A549 (cell line): ENCODE measurements at regions not wholly inside any gene's neighbourhood (a gene's known extent, or its start where the extent isn't known, plus 50 kb on each side); places are given as distances from the start of the nearest gene placed in this dataset.

Source experiments
- ATAC-seq, 2 experiments: fragments of 200-7000 bp in 1 of 2; fragments of >200 bp in 1 of 2; cut with Nextera tagmentation in 1 of 2; cut with Tn5 transposase in 1 of 2; 3 replicates each; pipeline versions ENCODE4 v1.8.0 to v1.9.1; 2018 to 2020; ENCODE audit warnings: mild to moderate bottlenecking in 1 of 2, moderate library complexity in 1 of 2
- CTCF ChIA-PET: fragments of 300-600 bp; sonication (Branson Sonifier 250); formaldehyde crosslinking; extraction: SDS; loops from one replicate; lab custom pipeline; 2021; ENCODE audit warnings: antibody characterized with exemption, inconsistent platforms; lab: Yijun Ruan, JAX
- POLR2A ChIA-PET: fragments of 350-600 bp; formaldehyde crosslinking; extraction: SDS; loops from one replicate; lab custom pipeline; 2021; ENCODE audit warnings: antibody characterized with exemption, inconsistent platforms; lab: Yijun Ruan, JAX
- DNase-seq, 2 experiments: peaks; one replicate each; pipeline versions ENCODE4 v3.0.0 to v3.0.0-alpha.2; 2011 to 2016; ENCODE audit warnings: low read depth in 1 of 2, low spot score in 1 of 2
- FAIRE-seq: peaks from 2 replicates; lab custom pipeline; 2011; peaks lifted over from hg19 to GRCh38; lab: Jason Lieb, UNC
- H3K27ac ChIP-seq, 2 experiments: fragments of >200 bp; sonication (Bioruptor Twin); formaldehyde crosslinking; 3 replicates each; pipeline ENCODE4 v1.5.1; 2016 to 2017
- H3K4me1 ChIP-seq: fragments of >200 bp; sonication (Bioruptor Twin); formaldehyde crosslinking; 3 replicates; pipeline ENCODE4 v1.6.1; 2016
- H3K4me2 ChIP-seq: fragments of >200 bp; sonication (Bioruptor Twin); formaldehyde crosslinking; 3 replicates; pipeline ENCODE4 v1.6.1; 2016
- H3K4me3 ChIP-seq: fragments of >200 bp; sonication (Bioruptor Twin); formaldehyde crosslinking; 3 replicates; pipeline ENCODE4 v1.5.1; 2016
- H3K9me3 ChIP-seq: fragments of >200 bp; sonication (Bioruptor Twin); formaldehyde crosslinking; 3 replicates; pipeline ENCODE4 v1.6.1; 2016
- BCL3 ChIP-seq: fragments of >200 bp; sonication (Bioruptor Twin); formaldehyde crosslinking; IDR thresholded peaks from 3 replicates; pipeline ENCODE4 v1.6.1; 2016
- BHLHE40 ChIP-seq: IDR thresholded peaks from 2 replicates; pipeline ENCODE4 v1.6.1; 2012; ENCODE audit warnings: low read depth, low read length, inconsistent platforms
- CBX2 ChIP-seq: fragments of 200-600 bp; sonication (generic); IDR thresholded peaks from 2 replicates; pipeline ENCODE4 v1.6.1; 2016; ENCODE audit warnings: low read depth, mild to moderate bottlenecking, borderline replicate concordance
- E2F6 ChIP-seq: IDR thresholded peaks from 2 replicates; pipeline ENCODE4 v1.6.1; 2012; ENCODE audit warnings: low read depth, borderline replicate concordance
- EHF ChIP-seq: fragments of 250-450 bp; sonication (Bioruptor Pico); IDR thresholded peaks from 2 replicates; pipeline ENCODE4 v1.5.0; 2020; ENCODE audit warnings: mild to moderate bottlenecking
- ELK1 ChIP-seq: fragments of 150-350 bp; IDR thresholded peaks from 2 replicates; pipeline ENCODE4 v1.6.1; 2014; ENCODE audit warnings: low read depth, mild to moderate bottlenecking, low read length
- EP300 ChIP-seq, 2 experiments: fragments of >200 bp; sonication (Bioruptor Twin); formaldehyde crosslinking; IDR thresholded peaks; 2 replicates in 1 of 2; 3 replicates in 1 of 2; pipeline ENCODE4 v1.6.1; 2016 to 2017
- FOSB ChIP-seq: fragments of 250-450 bp; sonication (Bioruptor Pico); IDR thresholded peaks from 2 replicates; pipeline ENCODE4 v1.5.0; 2020; ENCODE audit warnings: mild to moderate bottlenecking, moderate library complexity
- FOSL2 ChIP-seq, 2 experiments: fragments of 450-650 bp in 1 of 2; fragments of >200 bp in 1 of 2; sonication (Bioruptor Twin) in 1 of 2; formaldehyde crosslinking; IDR thresholded peaks; 2 replicates each; pipeline versions ENCODE4 v1.5.0 to v1.6.1; 2016 to 2020; ENCODE audit warnings: mild to moderate bottlenecking in 1 of 2, moderate library complexity in 1 of 2
- HOXB13 ChIP-seq: fragments of 250-450 bp; sonication (Bioruptor Pico); IDR thresholded peaks from 2 replicates; pipeline ENCODE4 v1.5.0; 2020; ENCODE audit warnings: low read depth, mild to moderate bottlenecking, moderate library complexity
- HOXB5 ChIP-seq: fragments of 250-450 bp; sonication (Bioruptor Pico); IDR thresholded peaks from 2 replicates; pipeline ENCODE4 v1.5.0; 2020; ENCODE audit warnings: mild to moderate bottlenecking, moderate library complexity
- JUN ChIP-seq, 2 experiments: fragments of >200 bp; sonication (Bioruptor Twin); formaldehyde crosslinking; IDR thresholded peaks; 2 replicates in 1 of 2; 3 replicates in 1 of 2; pipeline ENCODE4 v1.6.1; 2016 to 2017
- JUNB ChIP-seq: fragments of >200 bp; sonication (Bioruptor Twin); formaldehyde crosslinking; IDR thresholded peaks from 2 replicates; pipeline ENCODE4 v1.6.1; 2016
- KDM5A ChIP-seq: fragments of 200-600 bp; sonication (generic); IDR thresholded peaks from 2 replicates; pipeline ENCODE4 v1.6.1; 2016; ENCODE audit warnings: antibody characterized with exemption, mild to moderate bottlenecking
- MAFK ChIP-seq: fragments of 450-650 bp; IDR thresholded peaks from 2 replicates; pipeline ENCODE4 v1.6.1; 2014; ENCODE audit not compliant: partially characterized antibody
- NFE2L2 ChIP-seq: fragments of 150-350 bp; conservative IDR thresholded peaks from 2 replicates; pipeline ENCODE4 v1.6.1; 2014; ENCODE audit warnings: low read length
- NPAS2 ChIP-seq: fragments of 250-450 bp; sonication (Bioruptor Pico); IDR thresholded peaks from 2 replicates; pipeline ENCODE4 v1.8.0; 2022; ENCODE audit warnings: mild to moderate bottlenecking, moderate library complexity, borderline replicate concordance
- NR3C1 ChIP-seq: fragments of >200 bp; sonication (Bioruptor Twin); formaldehyde crosslinking; IDR thresholded peaks from 3 replicates; pipeline ENCODE4 v1.6.1; 2017
- PBX3 ChIP-seq: IDR thresholded peaks from 2 replicates; pipeline ENCODE4 v1.6.1; 2012
- POLR2AphosphoS2 ChIP-seq: conservative IDR thresholded peaks from 2 replicates; pipeline ENCODE4 v1.6.1; 2012; ENCODE audit warnings: low read length, improper control_type of control experiment, inconsistent platforms
- RARB ChIP-seq: fragments of 250-450 bp; sonication (Bioruptor Pico); IDR thresholded peaks from 2 replicates; pipeline ENCODE4 v1.8.0; 2021; ENCODE audit warnings: mild to moderate bottlenecking, moderate library complexity
- RCOR1 ChIP-seq: fragments of 150-350 bp; IDR thresholded peaks from 2 replicates; pipeline ENCODE4 v1.6.1; 2014; ENCODE audit warnings: antibody characterized with exemption, low read length, low read depth
- RNF2 ChIP-seq: fragments of 200-600 bp; sonication (generic); IDR thresholded peaks from 2 replicates; pipeline ENCODE4 v1.6.1; 2016; ENCODE audit warnings: low read depth, mild to moderate bottlenecking, antibody characterized with exemption, moderate library complexity, borderline replicate concordance
- SMC3 ChIP-seq: fragments of >200 bp; sonication (Bioruptor Twin); formaldehyde crosslinking; IDR thresholded peaks from 3 replicates; pipeline ENCODE4 v1.6.1; 2018; ENCODE audit warnings: inconsistent platforms
- SREBF2 ChIP-seq: fragments of 450-650 bp; IDR thresholded peaks from 2 replicates; pipeline ENCODE4 v1.6.1; 2014; ENCODE audit warnings: mild to moderate bottlenecking, moderate library complexity
- TP53 ChIP-seq: fragments of 250-450 bp; sonication (Bioruptor Pico); IDR thresholded peaks from 2 replicates; pipeline ENCODE4 v1.5.0; 2021; ENCODE audit warnings: mild to moderate bottlenecking, moderate library complexity
- WGBS: methylation state at CpG from one replicate; pipeline ENCODE4 v1.1.6; 2017; ENCODE audit errors: missing lambda C conversion rate; 5-methylcytosine and 5-hydroxymethylcytosine counted together

GRCh38 chr21:28156590-28156989 is 836.1 kb downstream of the LTN1 start:
- no peak overlapping the region for H3K27ac ChIP-seq
- ChIA-PET CTCF (no interaction called here), POLR2A (no interaction called here)
- H3K4me2 ChIP-seq: no peak overlapping the region
- H3K4me3 ChIP-seq: no peak overlapping the region
- WGBS: 28% methylated on average over 6 of the region's 6 CpGs
- H3K9me3 ChIP-seq: no peaks in the 10 kb centered on the region
- DNase-seq: no peak
- ATAC-seq: no peak
- no peaks in the 10 kb centered on the region for H3K4me1 ChIP-seq
- TF ChIP-seq HOXB13 (CRISPR knock-in tag) (no peak), SREBF2 (no peak), RNF2 (no peak), JUN (IDR thresholded peaks at IDR 0.05) (no peak), MAFK (no peak), SMC3 (no peak), EP300 (IDR thresholded peaks at IDR 0.05) (no peak), BHLHE40 (no peak), RARB (no peak), ELK1 (no peak), E2F6 (no peak), KDM5A (no peak), NPAS2 (CRISPR knock-in tag) (no peak), TP53 (no peak), PBX3 (no peak)
- FAIRE-seq: no peak

GRCh38 chr21:28154121-28154520 is 838.6 kb downstream of the LTN1 start:
- Histone ChIP-seq H3K4me1 (no peaks in the 10 kb centered on the region), H3K27ac (no peak overlapping the region), H3K4me2 (no peak overlapping the region), H3K9me3 (no peaks in the 10 kb centered on the region), H3K4me3 (no peak overlapping the region)
- TF ChIP-seq PBX3 (no peak), HOXB5 (CRISPR knock-in tag) (no peak), NR3C1 (no peak), JUNB (no peak), FOSB (CRISPR knock-in tag) (no peak), E2F6 (no peak), NPAS2 (CRISPR knock-in tag) (no peak), FOSL2 (IDR thresholded peaks at IDR 0.05) (no peak), FOSL2 (CRISPR knock-in tag; IDR thresholded peaks at IDR 0.05) (no peak), RNF2 (no peak), POLR2AphosphoS2 (no peak), MAFK (no peak), JUN (IDR thresholded peaks at IDR 0.05) (no peak), CBX2 (no peak), EHF (CRISPR knock-in tag) (no peak), NFE2L2 (no peak), BCL3 (no peak), RCOR1 (no peak)
- 12% methylated on average over 4 of the region's 4 CpGs for WGBS
- no peak for FAIRE-seq
- DNase-seq: no peak
- ATAC-seq: no peak
- CTCF ChIA-PET: no interaction called here
- POLR2A ChIA-PET: no interaction called here
